Naive thymus-derived CD4-positive, alpha-beta T cell (primary cell): ENCODE measurements at regions not wholly inside any gene's neighbourhood (a gene's known extent, or its start where the extent isn't known, plus 50 kb on each side); places are given as distances from the start of the nearest gene placed in this dataset.

Experiments used
- ATAC-seq: fragments of 150-1000 bp; cut with Tn5 transposase; 2 replicates; pipeline ENCODE4 v1.10.0; 2021; ENCODE audit warnings: mild to moderate bottlenecking, moderate library complexity
- CTCF ChIA-PET: fragments of 350-600 bp; sonication (Branson Sonifier 250); formaldehyde crosslinking; loops from one replicate; lab custom pipeline; 2021; ENCODE audit warnings: antibody characterized with exemption; lab: Charles Lee
- POLR2A ChIA-PET: fragments of 350-600 bp; sonication (Branson Sonifier 250); formaldehyde crosslinking; loops from one replicate; lab custom pipeline; 2021; ENCODE audit warnings: antibody characterized with exemption, inconsistent platforms; lab: Charles Lee
- DNase-seq, 9 donors: peaks; one replicate each; pipeline versions ENCODE4 v3.0.0 to v3.0.0-alpha.2; 2020 to 2022; ENCODE audit warnings: mixed read lengths in 1 of 9
- H3K27ac ChIP-seq: one replicate; pipeline ENCODE4 v1.7.0; 2013; ENCODE audit warnings: mild to moderate bottlenecking, low read depth, low read length, moderate library complexity
- H3K27me3 ChIP-seq, 2 donors: one replicate each; pipeline ENCODE4 v1.7.0; 2013; ENCODE audit warnings: low read length in 2 of 2, mild to moderate bottlenecking in 2 of 2, moderate library complexity in 2 of 2; ENCODE audit not compliant: control insufficient read depth in 2 of 2, insufficient read depth in 2 of 2
- H3K36me3 ChIP-seq, 3 experiments: 1 replicate in 2 of 3; 2 replicates in 1 of 3; pipeline ENCODE4 v1.7.0; 2013; ENCODE audit warnings: low read length in 3 of 3, mild to moderate bottlenecking in 3 of 3, moderate library complexity in 1 of 3; ENCODE audit not compliant: insufficient read depth in 3 of 3, control insufficient read depth in 2 of 3
- H3K4me1 ChIP-seq, 2 donors: one replicate each; pipeline ENCODE4 v1.7.0; 2013; ENCODE audit warnings: low read length in 2 of 2, mild to moderate bottlenecking in 2 of 2, moderate library complexity in 1 of 2; ENCODE audit not compliant: control insufficient read depth in 2 of 2, insufficient read depth in 2 of 2
- H3K4me3 ChIP-seq: 2 replicates; pipeline ENCODE4 v1.7.0; 2013; ENCODE audit warnings: mild to moderate bottlenecking, low read length
- H3K9me3 ChIP-seq, 3 experiments: 1 replicate in 2 of 3; 2 replicates in 1 of 3; pipeline ENCODE4 v1.7.0; 2013; ENCODE audit warnings: low read length in 3 of 3; ENCODE audit not compliant: control insufficient read depth in 2 of 3
- H3K27ac Mint-ChIP-seq, 9 donors: one replicate each; pipeline ENCODE4 v1.8.0; 2020 to 2022; ENCODE audit warnings: mixed read lengths in 9 of 9, mild to moderate bottlenecking in 8 of 9, moderate library complexity in 5 of 9, inconsistent platforms in 2 of 9
- H3K27me3 Mint-ChIP-seq, 5 donors: one replicate each; pipeline ENCODE4 v1.8.0; 2021 to 2022; ENCODE audit warnings: mixed read lengths in 5 of 5, mild to moderate bottlenecking in 1 of 5
- H3K36me3 Mint-ChIP-seq, 5 donors: one replicate each; pipeline ENCODE4 v1.8.0; 2020 to 2022; ENCODE audit warnings: mixed read lengths in 5 of 5, mild to moderate bottlenecking in 3 of 5, inconsistent platforms in 1 of 5
- H3K4me1 Mint-ChIP-seq, 7 donors: one replicate each; pipeline ENCODE4 v1.8.0; 2020 to 2022; ENCODE audit warnings: mixed read lengths in 7 of 7, mild to moderate bottlenecking in 3 of 7, inconsistent platforms in 1 of 7
- H3K4me3 Mint-ChIP-seq, 10 donors: one replicate each; pipeline ENCODE4 v1.8.0; 2020 to 2022; ENCODE audit warnings: mild to moderate bottlenecking in 10 of 10, mixed read lengths in 10 of 10, moderate library complexity in 6 of 10, inconsistent platforms in 2 of 10
- H3K9me3 Mint-ChIP-seq, 11 donors: one replicate each; pipeline ENCODE4 v1.8.0; 2020 to 2022; ENCODE audit warnings: mixed read lengths in 11 of 11, mild to moderate bottlenecking in 4 of 11, inconsistent platforms in 1 of 11, moderate library complexity in 1 of 11
- intact Hi-C, 2 donors: fragments of 100-400 bp; cut with micrococcal nuclease; formaldehyde crosslinking; loops; one replicate each; pipeline ENCODE4 v1.15.1; 2023

GRCh38 chr16:14373896-14374295, 256.2 kb downstream of the PARN start:
- H3K36me3 ChIP-seq, result no peaks in the 10 kb centered on the region
- Mint-ChIP-seq H3K9me3 (no peaks in the 10 kb centered on the region), H3K36me3 (no peaks in the 10 kb centered on the region), H3K27me3 (no peaks in the 10 kb centered on the region), H3K4me3 (no peak overlapping the region), H3K27ac (no peak overlapping the region), H3K4me1 (peaks cover 0 to 5% (median 3%) of the 10 kb centered on the region in 7 donors)
- H3K4me1 ChIP-seq, result no peaks in the 10 kb centered on the region
- intact Hi-C loops, result no loop called here
- H3K4me3 ChIP-seq, result no peak overlapping the region
- ChIA-PET CTCF (no interaction called here), POLR2A (no interaction called here)
- DNase-seq, result no peak
- no peak for ATAC-seq
- H3K27ac ChIP-seq, result no peak overlapping the region
- H3K9me3 ChIP-seq, result no peaks in the 10 kb centered on the region
- no peaks in the 10 kb centered on the region for H3K27me3 ChIP-seq

- Mint-ChIP-seq H3K36me3 (no peaks in the 10 kb centered on the region), H3K9me3 (no peaks in the 10 kb centered on the region), H3K27me3 (no peaks in the 10 kb centered on the region), H3K4me1 (peaks cover 0 to 5% (median 3%) of the 10 kb centered on the region in 7 donors), H3K4me3 (no peak overlapping the region), H3K27ac (no peak overlapping the region)
- intact Hi-C loops, result no loop called here
- Histone ChIP-seq H3K27ac (no peak overlapping the region), H3K27me3 (no peaks in the 10 kb centered on the region), H3K9me3 (no peaks in the 10 kb centered on the region), H3K4me3 (no peak overlapping the region), H3K36me3 (no peaks in the 10 kb centered on the region), H3K4me1 (no peaks in the 10 kb centered on the region)
- CTCF ChIA-PET, result no interaction called here
- POLR2A ChIA-PET, result no interaction called here
- no peak for ATAC-seq
- no peak for DNase-seq
Measured at GRCh38 chr16:14373406-14373805, 256.7 kb downstream of the PARN start.

GRCh38 chr16:14372471-14372870, 257.6 kb downstream of the PARN start:
- ATAC-seq, result no peak
- Histone ChIP-seq H3K27me3 (no peaks in the 10 kb centered on the region), H3K4me3 (no peak overlapping the region), H3K27ac (no peak overlapping the region), H3K4me1 (no peaks in the 10 kb centered on the region), H3K36me3 (no peaks in the 10 kb centered on the region), H3K9me3 (no peaks in the 10 kb centered on the region)
- Mint-ChIP-seq H3K27me3 (no peaks in the 10 kb centered on the region), H3K4me1 (peaks cover 0 to 5% (median 3%) of the 10 kb centered on the region in 7 donors), H3K27ac (no peak overlapping the region), H3K36me3 (no peaks in the 10 kb centered on the region), H3K4me3 (no peak overlapping the region), H3K9me3 (no peaks in the 10 kb centered on the region)
- CTCF ChIA-PET, result interaction anchor here (0.5 kb wide), 1 partner anchor 701 kb away, joined by 5 read pairs; no protein-coding TSS in a partner anchor
- POLR2A ChIA-PET, result no interaction called here
- intact Hi-C loops, result no loop called here
- DNase-seq, result no peak

GRCh38 chr16:14371778-14372431, 258.2 kb downstream of the PARN start:
- Histone ChIP-seq H3K9me3 (no peaks in the 10 kb centered on the region), H3K4me1 (no peaks in the 10 kb centered on the region), H3K4me3 (no peak overlapping the region), H3K36me3 (no peaks in the 10 kb centered on the region), H3K27me3 (no peaks in the 10 kb centered on the region), H3K27ac (no peak overlapping the region)
- H3K27me3 Mint-ChIP-seq, result no peaks in the 10 kb centered on the region
- DNase-seq (no peak), ATAC-seq (no peak)
- no peaks in the 10 kb centered on the region for H3K9me3 Mint-ChIP-seq
- CTCF ChIA-PET, result interaction anchor here (0.5 kb wide), 1 partner anchor 702 kb away, joined by 5 read pairs; no protein-coding TSS in a partner anchor
- POLR2A ChIA-PET, result no interaction called here
- no peak overlapping the region for H3K4me3 Mint-ChIP-seq
- no peak overlapping the region for H3K27ac Mint-ChIP-seq
- H3K4me1 Mint-ChIP-seq, result peaks cover 0 to 5% (median 3%) of the 10 kb centered on the region in 7 donors
- intact Hi-C loops, result no loop called here
- no peaks in the 10 kb centered on the region for H3K36me3 Mint-ChIP-seq

GRCh38 chr16:14370736-14371234, 259.3 kb downstream of the PARN start:
- Mint-ChIP-seq H3K36me3 (no peaks in the 10 kb centered on the region), H3K27me3 (no peaks in the 10 kb centered on the region), H3K4me3 (no peak overlapping the region), H3K27ac (no peak overlapping the region), H3K4me1 (peaks cover 0 to 5% (median 3%) of the 10 kb centered on the region in 7 donors), H3K9me3 (no peaks in the 10 kb centered on the region)
- H3K4me3 ChIP-seq, result no peak overlapping the region
- no peaks in the 10 kb centered on the region for H3K36me3 ChIP-seq
- ChIA-PET POLR2A (no interaction called here), CTCF (no interaction called here)
- intact Hi-C loops, result no loop called here
- DNase-seq (no peak), ATAC-seq (no peak)
- no peaks in the 10 kb centered on the region for H3K9me3 ChIP-seq
- no peaks in the 10 kb centered on the region for H3K27me3 ChIP-seq
- no peak overlapping the region for H3K27ac ChIP-seq
- H3K4me1 ChIP-seq, result no peaks in the 10 kb centered on the region

- POLR2A ChIA-PET, result no interaction called here
- H3K27ac Mint-ChIP-seq, result peak overlapping the region in 2 of 9 donors; percentile 36 to 54
Measured at GRCh38 chr16:14369734-14370598, 260.1 kb downstream of the PARN start.

More at GRCh38 chr16:14369734-14370598, 260.1 kb downstream of the PARN start:
- CTCF ChIA-PET, result no interaction called here
- Histone ChIP-seq H3K36me3 (no peaks in the 10 kb centered on the region), H3K27ac (no peak overlapping the region), H3K4me3 (no peak overlapping the region), H3K27me3 (no peaks in the 10 kb centered on the region), H3K9me3 (no peaks in the 10 kb centered on the region), H3K4me1 (no peaks in the 10 kb centered on the region)
- DNase-seq, result no peak
- no peaks in the 10 kb centered on the region for H3K9me3 Mint-ChIP-seq
- no peak for ATAC-seq
- H3K36me3 Mint-ChIP-seq, result no peaks in the 10 kb centered on the region
- intact Hi-C loops, result no loop called here
- no peak overlapping the region for H3K4me3 Mint-ChIP-seq
- no peaks in the 10 kb centered on the region for H3K27me3 Mint-ChIP-seq
- peaks cover 0 to 8% (median 3%) of the 10 kb centered on the region in 7 donors for H3K4me1 Mint-ChIP-seq
